Right atrium auricular region (tissue), 2 donors: ENCODE measurements at regions not wholly inside any gene's neighbourhood (a gene's known extent, or its start where the extent isn't known, plus 50 kb on each side); places are given as distances from the start of the nearest gene placed in this dataset.

Experiments used
- DNase-seq: peaks from one replicate; pipeline ENCODE4 v3.0.0-alpha.2; 2019; ENCODE audit warnings: low spot score
- H3K27ac ChIP-seq, 2 donors: fragments of 200-600 bp; sonication (generic); 1 replicate in 1 of 2; 2 replicates in 1 of 2; pipeline ENCODE4 v1.5.1; 2016 to 2019
- H3K27me3 ChIP-seq, 2 donors: fragments of 200-600 bp; sonication (generic); one replicate each; pipeline versions ENCODE4 v1.5.1 to v1.6.0; 2017 to 2019
- H3K36me3 ChIP-seq: fragments of 200-600 bp; sonication (generic); one replicate; pipeline ENCODE4 v1.5.1; 2016
- H3K4me1 ChIP-seq, 2 donors: fragments of 200-600 bp; sonication (generic); one replicate each; pipeline versions ENCODE4 v1.5.1 to v1.6.0; 2017 to 2019
- H3K4me3 ChIP-seq, 2 donors: fragments of 200-600 bp; sonication (generic); 1 replicate in 1 of 2; 2 replicates in 1 of 2; pipeline ENCODE4 v1.5.1; 2017 to 2019; ENCODE audit warnings: mild to moderate bottlenecking in 1 of 2, moderate library complexity in 1 of 2
- H3K9me3 ChIP-seq, 2 donors: fragments of 200-600 bp; sonication (generic); one replicate each; pipeline ENCODE4 v1.5.1; 2019
- CTCF ChIP-seq, 2 donors: fragments of 200-600 bp; sonication (generic); IDR thresholded peaks; one replicate each; pipeline ENCODE4 v1.5.1; 2019; ENCODE audit warnings: antibody characterized with exemption in 2 of 2

DNA sequence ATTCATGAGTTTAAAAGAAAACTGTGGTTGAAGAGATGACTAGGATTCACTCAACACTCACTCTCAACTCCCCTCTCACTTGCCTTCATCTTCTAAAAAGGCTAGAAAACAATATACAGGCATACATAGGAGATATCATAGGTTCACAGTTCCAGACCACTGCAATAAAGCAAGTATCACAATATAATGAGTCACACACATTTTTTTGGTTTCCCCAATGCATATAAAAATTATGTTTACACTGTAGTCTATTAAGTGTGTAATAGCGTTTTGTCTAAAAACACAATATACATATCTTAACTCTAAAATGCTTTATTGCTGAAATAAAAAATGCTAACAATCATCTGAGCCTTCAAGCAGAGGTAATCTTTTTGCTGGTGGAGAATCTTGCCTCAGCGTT is 104.9 kb upstream of the PDE1C start:
- H3K4me1 ChIP-seq: no peaks in the 10 kb centered on the region
- no peak for DNase-seq
- H3K9me3 ChIP-seq: no peaks in the 10 kb centered on the region
- TF ChIP-seq CTCF (IDR thresholded peaks at IDR 0.05): no peak
- no peaks in the 10 kb centered on the region for H3K36me3 ChIP-seq
- H3K27me3 ChIP-seq: no peaks in the 10 kb centered on the region
- no peak overlapping the region for H3K4me3 ChIP-seq
- H3K27ac ChIP-seq: no peak overlapping the region

DNA sequence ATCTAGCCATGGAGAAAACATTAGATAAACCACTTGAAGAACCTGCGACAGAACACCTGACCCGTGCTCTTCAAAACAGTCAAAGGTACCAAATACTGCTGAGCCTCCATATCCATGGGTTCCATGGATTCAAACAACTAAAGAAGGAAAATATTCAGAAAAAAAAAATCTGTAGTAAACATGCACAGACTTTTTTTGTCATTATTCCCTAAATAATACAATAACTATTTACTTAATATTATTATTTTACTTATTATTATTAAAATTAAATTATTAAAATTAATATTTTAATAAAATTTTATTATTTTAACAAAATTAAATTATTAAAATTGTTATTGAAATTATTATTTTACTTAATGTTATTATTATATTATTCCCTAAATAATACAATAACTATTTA is 101.0 kb upstream of the PDE1C start:
- no peaks in the 10 kb centered on the region for H3K27me3 ChIP-seq
- no peaks in the 10 kb centered on the region for H3K9me3 ChIP-seq

DNA sequence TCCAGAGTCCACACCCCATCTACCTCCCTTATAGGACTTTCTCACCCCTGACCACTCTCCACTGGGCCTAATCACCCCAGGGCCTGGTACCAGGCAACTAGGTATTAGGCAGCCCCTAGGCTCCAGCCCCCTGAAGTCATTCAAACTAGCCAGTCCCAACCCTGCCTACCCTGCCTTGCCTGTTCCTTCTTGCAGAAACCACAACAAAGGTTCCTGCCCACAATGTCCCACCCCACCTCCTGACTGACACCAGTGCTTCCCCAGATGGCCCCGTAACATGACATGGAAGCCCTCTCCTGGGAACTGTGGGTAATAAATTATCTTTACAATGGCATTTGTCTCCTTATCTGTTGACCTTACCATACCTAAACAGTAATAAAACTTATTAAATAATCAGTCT is 100.6 kb upstream of the PDE1C start:
- Histone ChIP-seq H3K27me3 (no peaks in the 10 kb centered on the region), H3K4me3 (no peak overlapping the region), H3K27ac (no peak overlapping the region), H3K36me3 (no peaks in the 10 kb centered on the region), H3K9me3 (no peaks in the 10 kb centered on the region), H3K4me1 (no peaks in the 10 kb centered on the region)
- TF ChIP-seq CTCF (IDR thresholded peaks at IDR 0.05): no peak
- DNase-seq: no peak

More for the DNA sequence above, 101.0 kb upstream of the PDE1C start:
- H3K4me1 ChIP-seq: no peaks in the 10 kb centered on the region
- TF ChIP-seq CTCF (IDR thresholded peaks at IDR 0.05): no peak
- no peak for DNase-seq
- H3K4me3 ChIP-seq: no peak overlapping the region
- no peak overlapping the region for H3K27ac ChIP-seq
- H3K36me3 ChIP-seq: no peaks in the 10 kb centered on the region

- no peaks in the 10 kb centered on the region for H3K36me3 ChIP-seq
- H3K27ac ChIP-seq: no peak overlapping the region
- no peak for DNase-seq
- H3K4me3 ChIP-seq: no peak overlapping the region
- H3K4me1 ChIP-seq: peaks cover 0 to under 1% of the 10 kb centered on the region in 2 donors
- H3K27me3 ChIP-seq: no peaks in the 10 kb centered on the region
- no peak for TF ChIP-seq CTCF (IDR thresholded peaks at IDR 0.05)
- H3K9me3 ChIP-seq: no peaks in the 10 kb centered on the region
These were observed 99.0 kb upstream of the PDE1C start for GRCh38 chr7:32169228-32169627.

DNA sequence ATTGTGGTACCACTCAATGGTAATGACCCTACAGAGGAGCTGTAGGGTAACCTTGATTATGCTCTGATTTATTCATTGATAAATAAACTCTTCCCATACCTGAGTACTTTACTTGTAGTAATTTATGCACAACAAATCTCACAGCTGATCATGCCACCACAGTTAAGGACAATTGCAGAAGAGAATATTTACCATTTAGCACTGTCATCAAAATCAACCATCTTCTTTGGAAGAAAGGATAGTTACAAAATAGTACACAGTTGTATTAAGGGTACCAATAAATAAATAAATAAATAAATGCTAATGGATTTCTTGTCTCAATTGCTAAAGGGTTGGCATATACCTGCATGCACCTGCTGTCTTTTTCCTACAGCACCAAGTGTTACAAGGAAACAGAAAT is 97.6 kb upstream of the PDE1C start:
- no peak for DNase-seq
- Histone ChIP-seq H3K27ac (no peak overlapping the region), H3K36me3 (no peaks in the 10 kb centered on the region), H3K27me3 (no peaks in the 10 kb centered on the region), H3K4me3 (no peak overlapping the region), H3K4me1 (peaks cover 0 to 15% of the 10 kb centered on the region in 2 donors), H3K9me3 (no peaks in the 10 kb centered on the region)
- no peak for TF ChIP-seq CTCF (IDR thresholded peaks at IDR 0.05)

DNA sequence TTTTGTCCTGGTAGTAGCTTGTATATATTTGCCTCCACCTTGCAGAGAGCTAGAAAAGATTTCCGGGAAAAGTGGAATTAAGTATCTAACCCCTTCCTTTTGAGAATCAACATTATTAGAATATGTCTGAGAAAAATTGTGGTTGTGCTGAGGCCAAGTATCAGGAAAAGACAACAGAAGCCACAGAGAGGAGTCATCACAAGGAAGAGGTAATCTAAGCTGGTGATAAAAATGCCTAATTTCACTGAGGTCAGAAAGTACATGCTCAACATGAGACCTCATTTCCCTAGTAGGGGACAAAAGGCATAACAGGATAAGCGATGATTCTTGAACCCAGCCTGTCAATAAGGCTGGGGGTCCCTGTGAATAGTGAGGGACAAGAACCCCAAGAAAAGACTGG is 97.0 kb upstream of the PDE1C start:
- H3K27me3 ChIP-seq: no peaks in the 10 kb centered on the region
- peaks cover 0 to 21% of the 10 kb centered on the region in 2 donors for H3K4me1 ChIP-seq
- H3K4me3 ChIP-seq: no peak overlapping the region
- no peak overlapping the region for H3K27ac ChIP-seq
- no peak for DNase-seq
- TF ChIP-seq CTCF (IDR thresholded peaks at IDR 0.05): no peak
- H3K36me3 ChIP-seq: no peaks in the 10 kb centered on the region
- H3K9me3 ChIP-seq: no peaks in the 10 kb centered on the region
